Peyer's patch (tissue), 4 donors: ENCODE measurements at regions not wholly inside any gene's neighbourhood (a gene's known extent, or its start where the extent isn't known, plus 50 kb on each side); places are given as distances from the start of the nearest gene placed in this dataset.

Experiments used
- CTCF ChIP-seq, 6 experiments: fragments of 450-650 bp in 4 of 6; fragments of 200-600 bp in 2 of 6; sonication (generic) in 1 of 6; IDR thresholded peaks; one replicate each; pipeline ENCODE4 v1.5.1; 2017 to 2019; ENCODE audit warnings: antibody characterized with exemption in 6 of 6, mild to moderate bottlenecking in 3 of 6, moderate library complexity in 1 of 6
- POLR2A ChIP-seq, 2 donors: fragments of 450-650 bp; IDR thresholded peaks; one replicate each; pipeline ENCODE4 v1.5.1; 2017; ENCODE audit warnings: antibody characterized with exemption in 2 of 2, mild to moderate bottlenecking in 2 of 2, moderate library complexity in 2 of 2

GRCh38 chr10:56298941-56299340 is 62.1 kb downstream of the ZWINT start:
- TF ChIP-seq POLR2A (IDR thresholded peaks at IDR 0.05) (no peak), CTCF (IDR thresholded peaks at IDR 0.05) (no peak)
